Tibial nerve (tissue), 4 donors: ENCODE measurements at regions not wholly inside any gene's neighbourhood (a gene's known extent, or its start where the extent isn't known, plus 50 kb on each side); places are given as distances from the start of the nearest gene placed in this dataset.

Experiments used
- CTCF ChIP-seq, 5 experiments: fragments of 200-600 bp in 3 of 5; fragments of 450-650 bp in 2 of 5; sonication (generic) in 3 of 5; IDR thresholded peaks; one replicate each; pipeline ENCODE4 v1.5.1; 2016 to 2019; ENCODE audit warnings: antibody characterized with exemption in 5 of 5, mild to moderate bottlenecking in 3 of 5, moderate library complexity in 2 of 5
- EP300 ChIP-seq, 2 donors: sonication (generic); formaldehyde crosslinking; IDR thresholded peaks; one replicate each; pipeline ENCODE4 v1.6.1; 2017; ENCODE audit warnings: antibody characterized with exemption in 2 of 2, mild to moderate bottlenecking in 1 of 2
- POLR2A ChIP-seq, 2 donors: fragments of 450-650 bp; IDR thresholded peaks; one replicate each; pipeline ENCODE4 v1.6.1; 2017; ENCODE audit warnings: antibody characterized with exemption in 2 of 2, mild to moderate bottlenecking in 2 of 2, moderate library complexity in 2 of 2

GRCh38 chr4:180456928-180457327 lies 1786.3 kb upstream of the TENM3 start:
- TF ChIP-seq CTCF (IDR thresholded peaks at IDR 0.05) (no peak), POLR2A (IDR thresholded peaks at IDR 0.05) (no peak), EP300 (IDR thresholded peaks at IDR 0.05) (no peak)
